Panc1 (cell line): ENCODE measurements at regions not wholly inside any gene's neighbourhood (a gene's known extent, or its start where the extent isn't known, plus 50 kb on each side); places are given as distances from the start of the nearest gene placed in this dataset.

Experiments used
- ATAC-seq: fragments of 200-7000 bp; cut with Tn5 transposase; 2 replicates; pipeline ENCODE4 v1.9.1; 2020; ENCODE audit warnings: mild to moderate bottlenecking, moderate library complexity
- BruUV-seq: library from RNA; stranded (reverse); fragments of 400-500 nt; replicated peaks from 2 replicates; lab custom pipeline; 2021; lab: Mats Ljungman, UMichigan
- CTCF ChIA-PET: fragments of 300-600 bp; sonication (Branson Sonifier 250); formaldehyde crosslinking; loops from one replicate; lab custom pipeline; 2022; ENCODE audit warnings: antibody characterized with exemption; lab: Charles Lee
- POLR2A ChIA-PET: fragments of 300-600 bp; sonication (Branson Sonifier 250); formaldehyde crosslinking; loops from one replicate; lab custom pipeline; 2022; ENCODE audit warnings: antibody characterized with exemption; lab: Charles Lee
- DNase-seq: peaks from one replicate; pipeline ENCODE4 v3.0.0-alpha.2; 2010; ENCODE audit warnings: low read depth, low spot score
- H3K27ac ChIP-seq: 2 replicates; pipeline ENCODE4 v1.5.1; 2011; ENCODE audit warnings: mild to moderate bottlenecking, low read length, inconsistent platforms
- H3K27me3 ChIP-seq: fragments of 200-500 bp; sonication (Bioruptor generic); 2 replicates; pipeline ENCODE4 v1.6.0; 2014; ENCODE audit warnings: low read length, inconsistent platforms; ENCODE audit not compliant: control insufficient read depth, insufficient read depth
- H3K36me3 ChIP-seq: fragments of 200-500 bp; sonication (Bioruptor generic); 2 replicates; pipeline ENCODE4 v1.5.1; 2014; ENCODE audit warnings: inconsistent platforms, mild to moderate bottlenecking, low read length, moderate library complexity; ENCODE audit not compliant: control insufficient read depth, insufficient read depth
- H3K4me1 ChIP-seq: 2 replicates; pipeline ENCODE4 v1.5.1; 2011; ENCODE audit warnings: inconsistent platforms, mild to moderate bottlenecking, low read length, moderate library complexity; ENCODE audit not compliant: control insufficient read depth, insufficient read depth
- H3K4me3 ChIP-seq, 2 experiments: 2 replicates each; pipeline ENCODE4 v1.5.1; 2011 to 2012; ENCODE audit warnings: low read depth in 2 of 2, low read length in 2 of 2, mild to moderate bottlenecking in 2 of 2, inconsistent platforms in 1 of 2, moderate library complexity in 1 of 2
- H3K9me3 ChIP-seq: fragments of 200-500 bp; sonication (Bioruptor generic); 2 replicates; pipeline ENCODE4 v1.5.1; 2014; ENCODE audit warnings: low read depth, mild to moderate bottlenecking, inconsistent platforms, low read length, moderate library complexity; ENCODE audit not compliant: control insufficient read depth, insufficient read depth
- POLR2AphosphoS5 ChIP-seq: IDR thresholded peaks from 2 replicates; pipeline ENCODE4 v1.6.1; 2012; ENCODE audit warnings: mild to moderate bottlenecking, low read depth, low read length, moderate library complexity
- SIN3A ChIP-seq: IDR thresholded peaks from 2 replicates; pipeline ENCODE4 v1.6.1; 2012; ENCODE audit warnings: low read depth, mild to moderate bottlenecking, low read length, moderate library complexity, borderline replicate concordance; ENCODE audit not compliant: insufficient read depth
- TCF7L2 ChIP-seq: IDR thresholded peaks from 2 replicates; pipeline ENCODE4 v1.6.1; 2011; ENCODE audit warnings: mild to moderate bottlenecking, low read depth, low read length, inconsistent platforms
- in situ Hi-C: cut with HindIII; loops from 2 replicates; pipeline ENCODE4 v1.10.0; 2016; ENCODE audit warnings: low sequenced_read_pairs, low pct_unique_long_range_greater_than_20kb
- intact Hi-C: fragments of 100-400 bp; cut with micrococcal nuclease; formaldehyde crosslinking; loops from one replicate; pipeline ENCODE4 v1.10.0; 2022; ENCODE audit not compliant: unreplicated experiment
- TF ChIP-seq, protein P1 (sequence below): fragments of 450-650 bp; IDR thresholded peaks from 2 replicates; pipeline ENCODE4 v1.5.1; 2017; ENCODE audit warnings: mild to moderate bottlenecking
- TF ChIP-seq, protein P2 (sequence below), 2 experiments: IDR thresholded peaks; 2 replicates each; pipeline ENCODE4 v1.6.1; 2011 to 2012; ENCODE audit warnings: low read depth in 2 of 2, control low read depth in 1 of 2, low read length in 1 of 2, mild to moderate bottlenecking in 1 of 2, moderate library complexity in 1 of 2; ENCODE audit not compliant: insufficient read depth in 1 of 2

GRCh38 chr10:22158426-22158825 is 59.4 kb downstream of the EBLN1 start:
- Histone ChIP-seq H3K9me3 (no peaks in the 10 kb centered on the region), H3K4me3 (no peak overlapping the region), H3K36me3 (no peaks in the 10 kb centered on the region), H3K27ac (no peak overlapping the region), H3K27me3 (no peaks in the 10 kb centered on the region), H3K4me1 (no peaks in the 10 kb centered on the region)
- intact Hi-C loops, result no loop called here
- POLR2A ChIA-PET, result no interaction called here
- ATAC-seq (no peak), DNase-seq (no peak)
- BruUV-seq, result no TSS peak
- TF ChIP-seq, protein P1, sequence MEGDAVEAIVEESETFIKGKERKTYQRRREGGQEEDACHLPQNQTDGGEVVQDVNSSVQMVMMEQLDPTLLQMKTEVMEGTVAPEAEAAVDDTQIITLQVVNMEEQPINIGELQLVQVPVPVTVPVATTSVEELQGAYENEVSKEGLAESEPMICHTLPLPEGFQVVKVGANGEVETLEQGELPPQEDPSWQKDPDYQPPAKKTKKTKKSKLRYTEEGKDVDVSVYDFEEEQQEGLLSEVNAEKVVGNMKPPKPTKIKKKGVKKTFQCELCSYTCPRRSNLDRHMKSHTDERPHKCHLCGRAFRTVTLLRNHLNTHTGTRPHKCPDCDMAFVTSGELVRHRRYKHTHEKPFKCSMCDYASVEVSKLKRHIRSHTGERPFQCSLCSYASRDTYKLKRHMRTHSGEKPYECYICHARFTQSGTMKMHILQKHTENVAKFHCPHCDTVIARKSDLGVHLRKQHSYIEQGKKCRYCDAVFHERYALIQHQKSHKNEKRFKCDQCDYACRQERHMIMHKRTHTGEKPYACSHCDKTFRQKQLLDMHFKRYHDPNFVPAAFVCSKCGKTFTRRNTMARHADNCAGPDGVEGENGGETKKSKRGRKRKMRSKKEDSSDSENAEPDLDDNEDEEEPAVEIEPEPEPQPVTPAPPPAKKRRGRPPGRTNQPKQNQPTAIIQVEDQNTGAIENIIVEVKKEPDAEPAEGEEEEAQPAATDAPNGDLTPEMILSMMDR, result no peak
- TF ChIP-seq TCF7L2 (no peak), SIN3A (no peak), POLR2AphosphoS5 (no peak)
- TF ChIP-seq, protein P2, sequence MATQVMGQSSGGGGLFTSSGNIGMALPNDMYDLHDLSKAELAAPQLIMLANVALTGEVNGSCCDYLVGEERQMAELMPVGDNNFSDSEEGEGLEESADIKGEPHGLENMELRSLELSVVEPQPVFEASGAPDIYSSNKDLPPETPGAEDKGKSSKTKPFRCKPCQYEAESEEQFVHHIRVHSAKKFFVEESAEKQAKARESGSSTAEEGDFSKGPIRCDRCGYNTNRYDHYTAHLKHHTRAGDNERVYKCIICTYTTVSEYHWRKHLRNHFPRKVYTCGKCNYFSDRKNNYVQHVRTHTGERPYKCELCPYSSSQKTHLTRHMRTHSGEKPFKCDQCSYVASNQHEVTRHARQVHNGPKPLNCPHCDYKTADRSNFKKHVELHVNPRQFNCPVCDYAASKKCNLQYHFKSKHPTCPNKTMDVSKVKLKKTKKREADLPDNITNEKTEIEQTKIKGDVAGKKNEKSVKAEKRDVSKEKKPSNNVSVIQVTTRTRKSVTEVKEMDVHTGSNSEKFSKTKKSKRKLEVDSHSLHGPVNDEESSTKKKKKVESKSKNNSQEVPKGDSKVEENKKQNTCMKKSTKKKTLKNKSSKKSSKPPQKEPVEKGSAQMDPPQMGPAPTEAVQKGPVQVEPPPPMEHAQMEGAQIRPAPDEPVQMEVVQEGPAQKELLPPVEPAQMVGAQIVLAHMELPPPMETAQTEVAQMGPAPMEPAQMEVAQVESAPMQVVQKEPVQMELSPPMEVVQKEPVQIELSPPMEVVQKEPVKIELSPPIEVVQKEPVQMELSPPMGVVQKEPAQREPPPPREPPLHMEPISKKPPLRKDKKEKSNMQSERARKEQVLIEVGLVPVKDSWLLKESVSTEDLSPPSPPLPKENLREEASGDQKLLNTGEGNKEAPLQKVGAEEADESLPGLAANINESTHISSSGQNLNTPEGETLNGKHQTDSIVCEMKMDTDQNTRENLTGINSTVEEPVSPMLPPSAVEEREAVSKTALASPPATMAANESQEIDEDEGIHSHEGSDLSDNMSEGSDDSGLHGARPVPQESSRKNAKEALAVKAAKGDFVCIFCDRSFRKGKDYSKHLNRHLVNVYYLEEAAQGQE (IDR thresholded peaks at IDR 0.05; ENCODE audit: insufficient read depth in 1 of 2, low read depth in 2 of 2, low read length in 1 of 2), result no peak
- CTCF ChIA-PET, result no interaction called here
- in situ Hi-C loops, result no loop called here

DNA sequence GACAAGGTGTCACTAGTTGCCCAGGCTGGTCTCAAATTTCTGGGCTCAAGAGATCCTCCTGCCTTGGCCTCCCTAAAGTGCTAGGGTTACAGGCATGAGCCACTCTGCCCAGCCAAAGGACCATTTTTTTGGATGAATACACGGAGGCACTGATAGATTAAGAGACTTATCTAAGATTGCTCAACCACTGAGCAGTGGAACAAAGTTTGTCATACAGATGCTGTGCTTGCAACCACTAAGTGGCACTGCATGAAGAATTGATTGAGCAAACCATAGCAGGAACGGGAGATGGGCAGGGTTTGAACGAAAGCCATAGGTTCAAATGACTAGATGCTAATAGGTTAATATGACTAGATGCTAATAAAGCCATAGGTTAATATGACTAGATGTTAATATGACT is 61.1 kb downstream of the EBLN1 start:
- ChIA-PET POLR2A (no interaction called here), CTCF (no interaction called here)
- in situ Hi-C loops (no loop called here), intact Hi-C loops (no loop called here)
- H3K4me3 ChIP-seq, result no peak overlapping the region
- TF ChIP-seq POLR2AphosphoS5 (no peak), SIN3A (no peak), TCF7L2 (no peak)
- TF ChIP-seq, protein P1, result no peak
- TF ChIP-seq, protein P2 (IDR thresholded peaks at IDR 0.05; ENCODE audit: insufficient read depth in 1 of 2, low read depth in 2 of 2, low read length in 1 of 2), result no peak
- H3K4me1 ChIP-seq, result no peaks in the 10 kb centered on the region
- DNase-seq (no peak), ATAC-seq (no peak)
- no peak overlapping the region for H3K27ac ChIP-seq
- H3K9me3 ChIP-seq, result no peaks in the 10 kb centered on the region
- H3K36me3 ChIP-seq, result no peaks in the 10 kb centered on the region
- H3K27me3 ChIP-seq, result no peaks in the 10 kb centered on the region
- BruUV-seq, result no TSS peak
